ENCODE measurements at regions not wholly inside any gene's neighbourhood (a gene's known extent, or its start where the extent isn't known, plus 50 kb on each side); places are given as distances from the start of the nearest gene placed in this dataset.
"Not testable (repeated sequence)": the region's sequence is repeated elsewhere in the genome, so short reads cannot be mapped to it uniquely, and the experiment has no call there.

GRCh38 chr13:86572115-86572514 lies 772.9 kb upstream of the SLITRK6 start:
- no peak for DNase-seq

GRCh38 chr13:86579662-86580061 lies 780.4 kb upstream of the SLITRK6 start:
- no peak for DNase-seq

- no peak for DNase-seq
These were observed 782.5 kb upstream of the SLITRK6 start for GRCh38 chr13:86581706-86582105.

GRCh38 chr13:86584301-86584700 lies 785.1 kb upstream of the SLITRK6 start:
- no peak for DNase-seq

GRCh38 chr13:86585835-86586234 lies 786.6 kb upstream of the SLITRK6 start:
- no peak for DNase-seq

GRCh38 chr13:86591862-86592261 lies 792.6 kb upstream of the SLITRK6 start:
- DNase-seq, result no peak

- DNase-seq, result no peak
These were observed 802.1 kb upstream of the SLITRK6 start for GRCh38 chr13:86601351-86601750.

GRCh38 chr13:86606264-86606663 lies 807.0 kb upstream of the SLITRK6 start:
- no peak for DNase-seq

- DNase-seq, result no peak
These were observed 809.5 kb upstream of the SLITRK6 start for GRCh38 chr13:86608701-86609100.

- DNase-seq, result no peak
These were observed 834.1 kb upstream of the SLITRK6 start for GRCh38 chr13:86633346-86633745.

GRCh38 chr13:86651171-86651570 lies 852.0 kb upstream of the SLITRK6 start:
- not testable (repeated sequence) for DNase-seq

- no peak for DNase-seq
These were observed 853.8 kb upstream of the SLITRK6 start for GRCh38 chr13:86653009-86653408.

GRCh38 chr13:86655561-86655960 lies 856.3 kb upstream of the SLITRK6 start:
- no peak for DNase-seq

GRCh38 chr13:86660090-86660489 lies 860.9 kb upstream of the SLITRK6 start:
- DNase-seq, result no peak

- no peak for DNase-seq
These were observed 866.6 kb upstream of the SLITRK6 start for GRCh38 chr13:86665842-86666241.

- DNase-seq, result no peak
These were observed 874.8 kb upstream of the SLITRK6 start for GRCh38 chr13:86673931-86674431.

- DNase-seq, result no peak
These were observed 882.0 kb upstream of the SLITRK6 start for GRCh38 chr13:86681223-86681622.

GRCh38 chr13:86684402-86684801 lies 885.2 kb upstream of the SLITRK6 start:
- no peak for DNase-seq

GRCh38 chr13:86689911-86690310 lies 890.7 kb upstream of the SLITRK6 start:
- DNase-seq, result no peak

- no peak for DNase-seq
These were observed 893.1 kb upstream of the SLITRK6 start for GRCh38 chr13:86692291-86692690.

GRCh38 chr13:86710013-86710412 lies 910.8 kb upstream of the SLITRK6 start:
- DNase-seq, result no peak

- DNase-seq, result no peak
These were observed 911.7 kb upstream of the SLITRK6 start for GRCh38 chr13:86710896-86711295.

- no peak for DNase-seq
These were observed 915.3 kb upstream of the SLITRK6 start for GRCh38 chr13:86714495-86714894.

GRCh38 chr13:86725105-86725504 lies 925.9 kb upstream of the SLITRK6 start:
- DNase-seq, result no peak
